Peyer's patch (tissue), 4 donors: ENCODE measurements at regions not wholly inside any gene's neighbourhood (a gene's known extent, or its start where the extent isn't known, plus 50 kb on each side); places are given as distances from the start of the nearest gene placed in this dataset.

Experiments used
- CTCF ChIP-seq, 6 experiments: fragments of 450-650 bp in 4 of 6; fragments of 200-600 bp in 2 of 6; sonication (generic) in 1 of 6; IDR thresholded peaks; one replicate each; pipeline ENCODE4 v1.5.1; 2017 to 2019; ENCODE audit warnings: antibody characterized with exemption in 6 of 6, mild to moderate bottlenecking in 3 of 6, moderate library complexity in 1 of 6
- POLR2A ChIP-seq, 2 donors: fragments of 450-650 bp; IDR thresholded peaks; one replicate each; pipeline ENCODE4 v1.5.1; 2017; ENCODE audit warnings: antibody characterized with exemption in 2 of 2, mild to moderate bottlenecking in 2 of 2, moderate library complexity in 2 of 2

GRCh38 chr19:30214651-30215051, 157.5 kb upstream of the ZNF536 start:
- TF ChIP-seq CTCF (IDR thresholded peaks at IDR 0.05) (no peak), POLR2A (IDR thresholded peaks at IDR 0.05) (no peak)
